ENCODE measurements at regions not wholly inside any gene's neighbourhood (a gene's known extent, or its start where the extent isn't known, plus 50 kb on each side); places are given as distances from the start of the nearest gene placed in this dataset.

DNA sequence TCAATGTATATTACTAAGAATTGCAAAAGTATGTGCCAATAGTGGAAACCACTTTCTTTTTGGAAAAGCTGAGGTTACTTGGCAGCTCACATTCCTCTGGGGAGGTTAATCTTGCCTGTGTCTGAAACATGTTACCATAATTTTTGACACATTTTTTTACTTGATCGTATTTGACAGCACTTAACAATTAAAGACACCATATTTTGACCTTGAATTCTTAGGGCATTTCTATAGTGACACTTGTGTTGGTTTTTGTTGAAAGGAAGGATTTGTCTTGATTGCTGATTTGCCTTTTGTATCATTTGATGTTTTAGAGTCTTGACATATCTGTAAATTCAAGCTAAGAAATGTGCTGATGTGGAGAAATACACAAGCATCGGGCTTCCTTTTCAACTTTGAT is 2135.5 kb downstream of the PCDH7 start:
- DNase-seq (ENCODE audit: low read depth) = peak; percentile 76
- H3K4me3 ChIP-seq (ENCODE audit: low read length) = no peak overlapping the region
- TF ChIP-seq, protein P1, sequence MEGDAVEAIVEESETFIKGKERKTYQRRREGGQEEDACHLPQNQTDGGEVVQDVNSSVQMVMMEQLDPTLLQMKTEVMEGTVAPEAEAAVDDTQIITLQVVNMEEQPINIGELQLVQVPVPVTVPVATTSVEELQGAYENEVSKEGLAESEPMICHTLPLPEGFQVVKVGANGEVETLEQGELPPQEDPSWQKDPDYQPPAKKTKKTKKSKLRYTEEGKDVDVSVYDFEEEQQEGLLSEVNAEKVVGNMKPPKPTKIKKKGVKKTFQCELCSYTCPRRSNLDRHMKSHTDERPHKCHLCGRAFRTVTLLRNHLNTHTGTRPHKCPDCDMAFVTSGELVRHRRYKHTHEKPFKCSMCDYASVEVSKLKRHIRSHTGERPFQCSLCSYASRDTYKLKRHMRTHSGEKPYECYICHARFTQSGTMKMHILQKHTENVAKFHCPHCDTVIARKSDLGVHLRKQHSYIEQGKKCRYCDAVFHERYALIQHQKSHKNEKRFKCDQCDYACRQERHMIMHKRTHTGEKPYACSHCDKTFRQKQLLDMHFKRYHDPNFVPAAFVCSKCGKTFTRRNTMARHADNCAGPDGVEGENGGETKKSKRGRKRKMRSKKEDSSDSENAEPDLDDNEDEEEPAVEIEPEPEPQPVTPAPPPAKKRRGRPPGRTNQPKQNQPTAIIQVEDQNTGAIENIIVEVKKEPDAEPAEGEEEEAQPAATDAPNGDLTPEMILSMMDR (conservative IDR thresholded peaks at IDR 0.05; ENCODE audit: low read depth, low read length) = no peak

DNA sequence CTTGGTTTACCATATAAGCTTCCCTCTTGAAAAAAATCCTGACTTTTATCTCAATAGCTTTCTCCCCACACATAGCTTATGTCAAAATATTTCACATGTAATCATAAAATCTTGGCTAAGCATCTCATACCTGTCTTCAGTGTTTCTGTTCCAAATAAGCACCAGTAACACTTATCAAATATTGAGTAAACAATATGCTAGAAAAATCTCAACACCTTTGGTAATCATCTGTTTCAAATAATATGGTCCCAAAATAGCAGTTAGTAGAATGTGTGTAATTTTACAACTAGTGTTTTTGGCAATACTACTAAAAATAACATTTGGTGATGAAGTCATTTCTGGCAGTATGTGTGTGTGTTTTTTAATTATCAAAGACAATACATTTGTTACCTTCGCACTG is 2138.2 kb downstream of the PCDH7 start:
- DNase-seq (ENCODE audit: low read depth) = no peak
- TF ChIP-seq, protein P1 (conservative IDR thresholded peaks at IDR 0.05; ENCODE audit: low read depth, low read length) = no peak
- H3K4me3 ChIP-seq (ENCODE audit: low read length) = no peak overlapping the region

DNA sequence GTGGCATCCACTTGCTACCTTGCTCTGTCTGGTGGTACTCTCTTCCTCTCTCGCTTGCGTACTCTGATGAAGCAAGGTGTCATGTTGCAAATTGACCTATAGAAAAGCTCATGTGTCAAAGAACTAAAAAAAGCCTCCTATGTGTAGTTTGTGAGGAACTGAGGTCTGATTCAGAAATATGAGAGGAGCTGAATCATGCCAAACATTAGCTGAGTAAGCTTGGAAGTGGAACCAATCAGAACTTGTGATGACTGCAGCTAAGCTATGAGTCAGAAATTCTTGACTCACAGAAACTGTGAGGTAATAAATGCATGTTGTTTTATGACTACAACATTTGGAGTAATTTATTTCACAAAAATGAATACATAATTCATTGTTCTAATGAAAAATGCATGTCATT is 2138.8 kb downstream of the PCDH7 start:
- peak; percentile 85 for DNase-seq (ENCODE audit: low read depth)
- TF ChIP-seq, protein P1 (conservative IDR thresholded peaks at IDR 0.05; ENCODE audit: low read depth, low read length) = no peak
- no peak overlapping the region for H3K4me3 ChIP-seq (ENCODE audit: low read length)

DNA sequence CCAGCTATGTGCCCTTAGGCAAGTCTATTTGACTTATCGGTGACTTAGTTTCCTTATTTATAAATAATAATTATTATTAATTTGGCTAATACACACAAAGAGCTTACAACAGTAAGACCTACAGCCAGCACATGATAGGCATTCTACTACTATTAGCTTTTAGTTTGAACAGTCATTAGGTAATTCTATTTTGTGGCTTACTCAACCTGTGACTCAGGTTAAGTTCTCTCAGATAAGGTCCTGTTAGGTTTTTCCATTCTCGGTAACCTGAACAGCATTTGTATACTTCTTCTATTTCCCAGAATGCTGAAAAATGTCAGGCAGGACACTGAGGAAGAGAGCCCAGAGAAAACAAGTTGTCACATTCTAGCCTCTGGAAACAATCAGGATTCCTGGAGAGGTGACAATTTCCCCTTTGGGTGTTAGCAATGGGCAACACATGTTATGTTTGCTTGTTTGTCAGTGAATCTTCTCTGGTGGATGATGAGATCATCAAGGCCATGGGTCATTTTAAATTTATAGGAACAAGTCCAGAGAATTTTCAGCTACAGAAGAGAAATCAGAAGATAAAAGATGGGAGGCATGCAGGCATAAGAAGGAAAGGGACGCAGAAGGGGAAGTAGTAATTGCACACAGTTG is 2144.7 kb downstream of the PCDH7 start:
- TF ChIP-seq, protein P1 (conservative IDR thresholded peaks at IDR 0.05; ENCODE audit: low read depth, low read length) = no peak
- DNase-seq (ENCODE audit: low read depth) = no peak

DNA sequence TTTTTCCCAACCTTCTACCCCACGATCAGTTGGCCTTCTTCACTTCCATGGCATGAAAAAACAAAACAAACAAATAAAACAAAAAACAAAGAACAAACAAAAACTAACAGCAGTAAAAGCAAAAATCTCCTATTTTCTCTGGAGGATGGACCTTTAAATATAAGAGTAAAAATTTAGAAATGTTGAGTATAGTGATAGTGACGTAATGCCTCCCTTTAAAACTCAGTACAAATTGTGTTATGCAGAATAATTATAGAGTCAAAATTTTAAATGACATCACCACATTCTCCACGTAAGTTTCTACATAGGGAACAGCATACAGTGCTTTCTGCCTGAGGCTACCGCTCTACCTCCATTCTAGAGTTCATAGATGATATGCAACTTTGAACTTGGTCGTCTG is 2156.4 kb downstream of the PCDH7 start:
- no peak for DNase-seq (ENCODE audit: low read depth)
- TF ChIP-seq, protein P1 (conservative IDR thresholded peaks at IDR 0.05; ENCODE audit: low read depth, low read length) = no peak
- no peak overlapping the region for H3K4me3 ChIP-seq (ENCODE audit: low read length)

More for the DNA sequence above, 2144.7 kb downstream of the PCDH7 start:
- H3K4me3 ChIP-seq (ENCODE audit: low read length) = no peak overlapping the region

DNA sequence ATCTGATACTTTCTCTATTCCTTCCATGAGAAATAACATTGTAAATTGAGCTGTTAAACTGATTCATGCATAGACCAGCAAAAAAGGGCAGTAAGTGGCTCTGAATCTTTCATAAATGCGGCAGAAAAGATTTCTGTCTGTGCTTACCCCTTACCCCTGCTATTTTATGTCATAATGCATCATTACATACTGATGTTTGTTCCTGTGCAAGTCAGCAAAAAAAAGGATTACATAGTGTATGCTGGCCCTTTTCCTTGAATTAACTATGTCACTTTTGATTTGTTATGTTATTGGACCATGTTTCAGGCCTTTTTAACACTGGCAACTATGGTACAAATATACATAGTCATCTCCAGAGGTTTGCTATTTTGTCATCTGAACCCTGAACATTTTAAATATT is 2159.7 kb downstream of the PCDH7 start:
- peak; percentile 21 for DNase-seq (ENCODE audit: low read depth)
- TF ChIP-seq, protein P1 (conservative IDR thresholded peaks at IDR 0.05; ENCODE audit: low read depth, low read length) = no peak
- no peak overlapping the region for H3K4me3 ChIP-seq (ENCODE audit: low read length)

DNA sequence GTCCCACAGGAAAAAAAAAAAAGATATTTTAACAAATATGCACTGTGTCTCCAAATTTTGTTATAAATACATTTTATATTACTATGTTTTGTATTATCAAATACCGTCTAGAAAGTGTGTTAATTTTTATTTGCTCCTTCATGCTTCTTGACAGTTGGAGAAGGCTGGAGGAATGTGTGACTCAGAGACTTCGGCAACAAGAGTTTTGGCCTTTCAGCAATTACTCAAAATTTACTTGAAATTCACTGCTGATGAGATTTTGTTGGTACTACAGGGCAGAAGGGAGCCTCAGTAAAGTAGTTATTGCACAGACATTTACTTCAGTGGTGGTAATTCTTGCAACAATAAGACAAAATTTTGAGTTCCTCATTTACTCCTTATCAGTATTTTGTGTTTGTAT is 2164.0 kb downstream of the PCDH7 start:
- DNase-seq (ENCODE audit: low read depth) = peak; percentile 59
- no peak overlapping the region for H3K4me3 ChIP-seq (ENCODE audit: low read length)
- TF ChIP-seq, protein P1 (conservative IDR thresholded peaks at IDR 0.05; ENCODE audit: low read depth, low read length) = no peak

Data from retinal pigment epithelial cell (primary cell).